Prostate gland (tissue), 2 donors: ENCODE measurements at regions not wholly inside any gene's neighbourhood (a gene's known extent, or its start where the extent isn't known, plus 50 kb on each side); places are given as distances from the start of the nearest gene placed in this dataset.
"Not testable (repeated sequence)": the region's sequence is repeated elsewhere in the genome, so short reads cannot be mapped to it uniquely, and the experiment has no call there.

Experiments used
- CTCF ChIP-seq, 4 experiments: fragments of 200-600 bp in 2 of 4; fragments of 450-650 bp in 2 of 4; sonication (generic) in 2 of 4; IDR thresholded peaks; 1 replicate in 3 of 4; 2 replicates in 1 of 4; pipeline ENCODE4 v1.5.1; 2016 to 2019; ENCODE audit warnings: antibody characterized with exemption in 4 of 4, mild to moderate bottlenecking in 2 of 4, moderate library complexity in 2 of 4
- POLR2A ChIP-seq: fragments of 450-650 bp; IDR thresholded peaks from one replicate; pipeline ENCODE4 v1.6.1; 2016; ENCODE audit warnings: antibody characterized with exemption, mild to moderate bottlenecking

GRCh38 chr13:84579901-84580300 is 697.6 kb upstream of the SLITRK1 start:
- not testable (repeated sequence) for TF ChIP-seq CTCF (IDR thresholded peaks at IDR 0.05); POLR2A
